Renal cortical epithelial cell (primary cell): ENCODE measurements at regions not wholly inside any gene's neighbourhood (a gene's known extent, or its start where the extent isn't known, plus 50 kb on each side); places are given as distances from the start of the nearest gene placed in this dataset.

ENCODE experiments used
- DNase-seq: peaks from one replicate; pipeline ENCODE4 v3.0.0-alpha.2; 2011; ENCODE audit warnings: low read depth

- peak; percentile 89 for DNase-seq
These were observed 703.4 kb upstream of the GRAMD2B start for GRCh38 chr5:125719681-125720347.

GRCh38 chr5:125720348-125720685 is 702.9 kb upstream of the GRAMD2B start:
- no peak for DNase-seq

- no peak for DNase-seq
These were observed 702.5 kb upstream of the GRAMD2B start for GRCh38 chr5:125720721-125721120.

GRCh38 chr5:125722550-125722949 is 700.7 kb upstream of the GRAMD2B start:
- no peak for DNase-seq

- DNase-seq = no peak
These were observed 697.5 kb upstream of the GRAMD2B start for GRCh38 chr5:125725691-125726090.

GRCh38 chr5:125743939-125744338 is 679.3 kb upstream of the GRAMD2B start:
- no peak for DNase-seq

GRCh38 chr5:125746917-125747316 is 676.3 kb upstream of the GRAMD2B start:
- no peak for DNase-seq

- DNase-seq = peak; percentile 15
These were observed 672.9 kb upstream of the GRAMD2B start for GRCh38 chr5:125750147-125750860.

GRCh38 chr5:125750861-125751186 is 672.4 kb upstream of the GRAMD2B start:
- no peak for DNase-seq

GRCh38 chr5:125756456-125756855 is 666.8 kb upstream of the GRAMD2B start:
- no peak for DNase-seq

- no peak for DNase-seq
These were observed 656.5 kb upstream of the GRAMD2B start for GRCh38 chr5:125766706-125767105.

GRCh38 chr5:125775896-125776295 is 647.3 kb upstream of the GRAMD2B start:
- DNase-seq = peak; percentile 3

- no peak for DNase-seq
These were observed 646.5 kb upstream of the GRAMD2B start for GRCh38 chr5:125776656-125777139.

- no peak for DNase-seq
These were observed 644.4 kb upstream of the GRAMD2B start for GRCh38 chr5:125778791-125779190.

GRCh38 chr5:125785407-125785806 is 637.8 kb upstream of the GRAMD2B start:
- no peak for DNase-seq

GRCh38 chr5:125786021-125786420 is 637.2 kb upstream of the GRAMD2B start:
- DNase-seq = no peak

- DNase-seq = no peak
These were observed 629.7 kb upstream of the GRAMD2B start for GRCh38 chr5:125793470-125793869.

- no peak for DNase-seq
These were observed 628.3 kb upstream of the GRAMD2B start for GRCh38 chr5:125794922-125795321.

GRCh38 chr5:125798307-125798706 is 624.9 kb upstream of the GRAMD2B start:
- DNase-seq = peak; percentile 43

GRCh38 chr5:125812651-125813050 is 610.6 kb upstream of the GRAMD2B start:
- DNase-seq = peak; percentile 4

GRCh38 chr5:125813221-125813974 is 609.8 kb upstream of the GRAMD2B start:
- peak; percentile 77 for DNase-seq

- DNase-seq = no peak
These were observed 609.1 kb upstream of the GRAMD2B start for GRCh38 chr5:125814119-125814518.

GRCh38 chr5:125823572-125823971 is 599.6 kb upstream of the GRAMD2B start:
- no peak for DNase-seq
